NCI-H460 (cell line): ENCODE measurements at regions not wholly inside any gene's neighbourhood (a gene's known extent, or its start where the extent isn't known, plus 50 kb on each side); places are given as distances from the start of the nearest gene placed in this dataset.
"Not testable (repeated sequence)": the region's sequence is repeated elsewhere in the genome, so short reads cannot be mapped to it uniquely, and the experiment has no call there.

Experiments
- DNase-seq: peaks from one replicate; pipeline ENCODE4 v3.0.0-alpha.2; 2016; ENCODE audit warnings: low read depth; ENCODE audit errors: extremely low read depth
- small RNA-seq, 2 experiments: library from RNA; depleted of rRNA; stranded (forward); fragments of <200 nt; gene quantifications; one replicate each; pipeline ENCODE3, GENCODE V24; 2014

GRCh38 chr13:27363637-27364036 is 60.8 kb upstream of the GTF3A start:
- not testable (repeated sequence) for DNase-seq

DNA sequence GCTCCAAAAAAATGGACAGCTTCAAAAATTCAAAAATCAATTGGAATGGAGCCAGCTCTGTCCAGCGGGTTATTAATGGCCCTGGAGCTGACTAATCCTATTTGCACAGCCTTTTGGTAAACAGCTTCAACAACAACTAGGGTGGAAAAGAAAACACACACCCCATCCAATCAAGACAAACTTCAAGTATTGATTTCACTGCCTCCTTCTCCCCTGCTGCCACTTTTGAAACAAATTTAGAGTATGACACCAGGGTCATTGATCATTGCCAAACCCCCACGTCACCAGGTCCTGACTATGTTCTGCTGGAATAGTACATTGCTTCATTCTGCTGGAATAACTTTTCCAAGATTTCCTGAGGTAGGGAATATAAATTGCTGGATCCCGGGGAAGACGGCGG is 56.8 kb upstream of the GTF3A start:
- DNase-seq = no peak

DNA sequence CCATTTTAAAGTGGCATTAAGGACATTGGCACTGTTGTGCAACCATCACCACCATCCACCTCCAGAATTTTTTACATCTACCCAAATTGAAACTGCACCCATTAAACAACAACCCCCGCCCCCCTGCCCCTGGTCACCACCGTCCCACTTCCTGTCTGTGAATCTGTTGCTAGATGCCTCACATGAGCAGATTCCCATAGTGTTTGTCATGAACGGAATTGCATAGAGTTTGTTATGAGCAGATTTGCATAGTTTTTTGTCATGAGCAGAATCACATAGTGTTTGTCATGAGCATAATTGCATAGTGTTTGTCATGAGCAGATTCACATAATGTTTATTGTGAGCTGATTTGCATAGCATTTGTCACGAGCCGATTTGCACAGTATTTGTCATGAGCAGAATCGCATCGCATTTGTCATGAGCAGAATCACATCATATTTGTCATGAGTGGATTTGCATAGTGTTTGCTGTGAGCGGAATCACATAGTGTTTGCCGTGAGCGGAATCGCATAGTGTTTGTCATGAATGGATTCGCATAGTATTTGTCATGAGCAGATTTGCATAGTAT is 54.0 kb upstream of the GTF3A start:
- DNase-seq = no peak

- no peak for DNase-seq
Measured at GRCh38 chr13:27371932-27372331, 52.5 kb upstream of the GTF3A start.

DNA sequence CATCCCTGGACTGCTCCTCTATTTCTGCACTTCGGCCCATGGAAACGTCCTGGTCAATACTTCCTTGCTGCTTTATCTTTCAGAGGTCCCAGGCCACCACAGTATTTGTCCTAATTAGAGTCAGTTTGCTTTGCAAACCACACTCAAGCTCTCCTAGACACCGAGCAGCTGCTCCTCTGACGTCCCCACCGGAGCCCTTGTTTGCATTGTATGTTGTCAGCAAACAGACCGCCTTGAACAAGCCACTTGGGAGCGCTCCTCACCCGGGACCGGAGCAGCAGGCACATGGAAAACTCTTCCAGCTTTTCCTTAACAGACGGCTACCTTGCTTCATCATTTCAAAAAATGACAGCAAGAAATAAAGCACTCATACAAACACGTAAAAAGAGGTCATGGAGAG is 51.5 kb upstream of the GTF3A start:
- DNase-seq = no peak

DNA sequence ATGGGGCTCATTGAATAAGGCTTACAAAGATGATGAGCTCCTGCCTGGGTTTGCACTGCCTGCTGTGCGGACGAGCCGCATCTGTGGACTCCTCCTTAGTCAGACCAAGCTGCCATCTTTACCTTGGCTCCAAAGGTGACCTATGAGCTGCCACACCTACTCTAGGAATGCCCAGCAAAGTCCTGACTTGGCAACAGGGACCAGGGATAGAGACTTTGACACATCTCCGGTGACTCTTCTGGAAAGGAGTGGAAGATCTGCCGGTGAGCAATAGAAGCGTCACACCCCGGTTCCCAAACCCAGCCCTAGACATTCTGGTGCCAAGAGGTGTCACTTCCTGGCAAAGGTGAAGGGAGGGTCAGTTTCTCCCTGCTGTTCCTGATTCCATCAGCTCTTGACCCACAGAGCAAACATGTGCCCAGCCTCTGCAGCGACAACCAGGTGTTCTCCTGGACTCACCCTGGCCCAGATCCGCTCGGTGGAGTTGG is 50.2 kb upstream of the GTF3A start:
- DNase-seq = no peak

Small RNAs in the stretch of these regions (small RNA-seq; reads per million reads assigned to genes)
- 0 reads per million in 2 experiments for gene RNU6-70P
